Pancreas (tissue), 10 donors: ENCODE measurements at regions not wholly inside any gene's neighbourhood (a gene's known extent, or its start where the extent isn't known, plus 50 kb on each side); places are given as distances from the start of the nearest gene placed in this dataset.
"Not testable (repeated sequence)": the region's sequence is repeated elsewhere in the genome, so short reads cannot be mapped to it uniquely, and the experiment has no call there.

ENCODE experiments used
- ATAC-seq, 4 donors: fragments of 200-7000 bp; cut with Tn5 transposase; one replicate each; pipeline versions ENCODE4 v1.8.0 to v1.9.1; 2020; ENCODE audit warnings: mild to moderate bottlenecking in 4 of 4, moderate library complexity in 4 of 4
- DNase-seq, 6 donors: peaks; one replicate each; pipeline ENCODE4 v3.0.0-alpha.2; 2020
- FAIRE-seq: peaks from 2 replicates; lab custom pipeline; 2012; peaks lifted over from hg19 to GRCh38; lab: Jason Lieb, UNC
- H3K27ac ChIP-seq, 4 donors: fragments of 200-600 bp; sonication (generic); 1 replicate in 3 of 4; 2 replicates in 1 of 4; pipeline versions ENCODE4 v1.5.0 to v1.8.0; 2020
- H3K27me3 ChIP-seq, 4 donors: fragments of 200-600 bp; one replicate each; pipeline ENCODE4 v1.8.0; 2021
- H3K36me3 ChIP-seq, 3 donors: fragments of 200-600 bp; sonication (generic) in 1 of 3; one replicate each; pipeline versions ENCODE4 v1.5.0 to v1.8.0; 2020 to 2021
- H3K4me1 ChIP-seq, 3 donors: fragments of 200-600 bp; one replicate each; pipeline ENCODE4 v1.8.0; 2021
- H3K4me3 ChIP-seq, 4 donors: fragments of 200-600 bp; sonication (generic) in 2 of 4; one replicate each; pipeline versions ENCODE4 v1.5.0 to v1.8.0; 2020 to 2021
- H3K9me3 ChIP-seq, 4 donors: fragments of 200-600 bp; one replicate each; pipeline ENCODE4 v1.8.0; 2021
- CTCF ChIP-seq, 4 donors: fragments of 200-600 bp; sonication (generic) in 3 of 4; IDR thresholded peaks; one replicate each; pipeline versions ENCODE4 v1.5.0 to v1.8.0; 2021; ENCODE audit warnings: antibody characterized with exemption in 4 of 4
- WGBS, 2 donors: extraction: QIAGEN DNeasy Blood & Tissue Kit; methylation state at CpG; one replicate each; pipeline ENCODE4 v1.1.7; 2013; 5-methylcytosine and 5-hydroxymethylcytosine counted together
- intact Hi-C, 3 donors: fragments of 100-400 bp; cut with DNase I; formaldehyde crosslinking; loops; one replicate each; pipeline versions ENCODE4 v1.11.1 to v1.14.2; 2022
- donor health status: healthy with polysubstance abuse.
- donor health status: DM: no; HTN: no; CAD: no; lungs with moderate emphysema.
- donor health status: DM: no; HTN: no; CAD: no.
- donor health status: control.
- donor health status: control.
- donor health status: Bipolar disorder and iron deficiency.
- donor health status: DM: yes; HTN: yes; CAD: no.
- donor health status: DM: no; HTN: no; CAD: no.
- donor health status: DM: no; HTN: no; CAD: no.
- donor health status: DM: yes; HTN: yes; CAD: no.

- Histone ChIP-seq H3K4me3 (no peak overlapping the region), H3K36me3 (no peaks in the 10 kb centered on the region), H3K27ac (no peak overlapping the region), H3K27me3 (no peaks in the 10 kb centered on the region), H3K9me3 (no peaks in the 10 kb centered on the region), H3K4me1 (no peaks in the 10 kb centered on the region)
- intact Hi-C loops, result no loop called here
- DNase-seq (no peak), FAIRE-seq (no peak), ATAC-seq (no peak)
- TF ChIP-seq CTCF (IDR thresholded peaks at IDR 0.05), result no peak
- WGBS, 2 donors, result 74 to 78% methylated on average over 8 of the region's 8 CpGs
Observed at GRCh38 chr2:47721296-47721695, 61.6 kb upstream of the MSH6 start.

- Histone ChIP-seq H3K27me3 (no peaks in the 10 kb centered on the region), H3K4me1 (no peaks in the 10 kb centered on the region), H3K4me3 (no peak overlapping the region), H3K36me3 (no peaks in the 10 kb centered on the region), H3K27ac (no peak overlapping the region), H3K9me3 (no peaks in the 10 kb centered on the region)
- no peak for DNase-seq
- TF ChIP-seq CTCF (IDR thresholded peaks at IDR 0.05), result no peak
- WGBS, 2 donors, result 1 to 16% methylated on average over 2 of the region's 2 CpGs
- no peak for FAIRE-seq
- ATAC-seq, result no peak
- intact Hi-C loops, result no loop called here
Observed at GRCh38 chr2:47720559-47720958, 62.4 kb upstream of the MSH6 start.

GRCh38 chr2:47720036-47720435 is 62.9 kb upstream of the MSH6 start:
- 50 to 63% methylated on average over 3 of the region's 3 CpGs for WGBS, 2 donors
- FAIRE-seq, result no peak

GRCh38 chr2:47719099-47719498 is 63.8 kb upstream of the MSH6 start:
- Histone ChIP-seq H3K9me3 (no peaks in the 10 kb centered on the region), H3K4me3 (no peak overlapping the region), H3K27ac (no peak overlapping the region), H3K36me3 (no peaks in the 10 kb centered on the region), H3K4me1 (no peaks in the 10 kb centered on the region), H3K27me3 (no peaks in the 10 kb centered on the region)
- FAIRE-seq (no peak), ATAC-seq (no peak), DNase-seq (no peak)
- intact Hi-C loops, result no loop called here
- no peak for TF ChIP-seq CTCF (IDR thresholded peaks at IDR 0.05)
- 36 to 42% methylated on average over 4 of the region's 4 CpGs for WGBS, 2 donors

More at GRCh38 chr2:47720036-47720435, 62.9 kb upstream of the MSH6 start:
- H3K9me3 ChIP-seq, result no peaks in the 10 kb centered on the region
- H3K27ac ChIP-seq, result no peak overlapping the region
- TF ChIP-seq CTCF (IDR thresholded peaks at IDR 0.05), result no peak
- no peaks in the 10 kb centered on the region for H3K27me3 ChIP-seq
- DNase-seq (no peak), ATAC-seq (no peak)
- H3K4me3 ChIP-seq, result no peak overlapping the region
- intact Hi-C loops, result no loop called here
- H3K36me3 ChIP-seq, result no peaks in the 10 kb centered on the region
- no peaks in the 10 kb centered on the region for H3K4me1 ChIP-seq

- DNase-seq, H3K27me3 ChIP-seq, FAIRE-seq, ATAC-seq, H3K27ac ChIP-seq, H3K36me3 ChIP-seq, H3K9me3 ChIP-seq, H3K4me3 ChIP-seq, intact Hi-C loops, H3K4me1 ChIP-seq: not testable (repeated sequence)
- WGBS, 2 donors, result 71 to 78% methylated on average over 6 to 7 of the region's 7 CpGs
Observed at GRCh38 chr2:47716307-47716706, 66.6 kb upstream of the MSH6 start.

GRCh38 chr2:47715552-47715951 is 67.4 kb upstream of the MSH6 start:
- no peaks in the 10 kb centered on the region for H3K36me3 ChIP-seq
- H3K27ac ChIP-seq, result no peak overlapping the region
- H3K27me3 ChIP-seq, result no peaks in the 10 kb centered on the region
- H3K4me1 ChIP-seq, result no peaks in the 10 kb centered on the region
- FAIRE-seq (no peak), ATAC-seq (no peak), DNase-seq (no peak)
- H3K9me3 ChIP-seq, result no peaks in the 10 kb centered on the region
- WGBS, 2 donors, result 84% methylated on average over 7 of the region's 7 CpGs
- H3K4me3 ChIP-seq, result no peak overlapping the region
- TF ChIP-seq CTCF (IDR thresholded peaks at IDR 0.05), result no peak
- intact Hi-C loops, result no loop called here
